ENCODE measurements at regions not wholly inside any gene's neighbourhood (a gene's known extent, or its start where the extent isn't known, plus 50 kb on each side); places are given as distances from the start of the nearest gene placed in this dataset.
"Not testable (repeated sequence)": the region's sequence is repeated elsewhere in the genome, so short reads cannot be mapped to it uniquely, and the experiment has no call there.

DNA sequence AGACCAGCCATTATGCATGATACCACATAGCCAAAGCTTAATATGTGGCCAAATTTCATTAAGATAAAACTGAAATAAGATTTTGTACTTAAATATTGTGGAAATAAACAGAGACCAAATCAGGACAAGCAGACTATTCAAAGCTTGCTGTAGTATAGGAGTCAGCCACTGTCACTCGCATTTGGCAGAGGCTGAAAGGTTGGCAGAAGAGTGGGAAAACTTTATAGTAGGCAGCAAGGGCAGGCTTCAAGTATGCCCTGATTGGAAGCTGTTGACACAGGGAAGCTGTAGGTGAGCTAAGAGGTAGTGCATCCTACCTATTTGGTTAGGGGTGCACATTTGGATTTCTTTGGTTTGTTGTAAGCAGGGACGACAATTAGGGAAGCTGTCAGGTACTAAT lies 202.5 kb upstream of the PDZRN3 start:
- H2AFZ ChIP-seq, result no peak overlapping the region
- CTCF ChIA-PET, result no interaction called here
- no peak overlapping the region for H3K4me3 ChIP-seq
- no peak for DNase-seq
- BruUV-seq (replicated peaks), result no TSS peak
- POLR2A ChIA-PET (ENCODE audit: unreplicated experiment), result no interaction called here
- intact Hi-C loops (cut with micrococcal nuclease; ENCODE audit: unreplicated experiment), result no loop called here
- H3K4me1 ChIP-seq (replicated peaks; ENCODE audit: insufficient read depth), result no peaks in the 10 kb centered on the region
- H3K27me3 ChIP-seq (ENCODE audit: insufficient read depth, low read depth), result no peaks in the 10 kb centered on the region
- H3K36me3 ChIP-seq (ENCODE audit: low read depth), result no peaks in the 10 kb centered on the region
- no peak overlapping the region for H3K4me2 ChIP-seq
- no peaks in the 10 kb centered on the region for H3K79me2 ChIP-seq (ENCODE audit: low read depth)
- TF ChIP-seq, protein P1, sequence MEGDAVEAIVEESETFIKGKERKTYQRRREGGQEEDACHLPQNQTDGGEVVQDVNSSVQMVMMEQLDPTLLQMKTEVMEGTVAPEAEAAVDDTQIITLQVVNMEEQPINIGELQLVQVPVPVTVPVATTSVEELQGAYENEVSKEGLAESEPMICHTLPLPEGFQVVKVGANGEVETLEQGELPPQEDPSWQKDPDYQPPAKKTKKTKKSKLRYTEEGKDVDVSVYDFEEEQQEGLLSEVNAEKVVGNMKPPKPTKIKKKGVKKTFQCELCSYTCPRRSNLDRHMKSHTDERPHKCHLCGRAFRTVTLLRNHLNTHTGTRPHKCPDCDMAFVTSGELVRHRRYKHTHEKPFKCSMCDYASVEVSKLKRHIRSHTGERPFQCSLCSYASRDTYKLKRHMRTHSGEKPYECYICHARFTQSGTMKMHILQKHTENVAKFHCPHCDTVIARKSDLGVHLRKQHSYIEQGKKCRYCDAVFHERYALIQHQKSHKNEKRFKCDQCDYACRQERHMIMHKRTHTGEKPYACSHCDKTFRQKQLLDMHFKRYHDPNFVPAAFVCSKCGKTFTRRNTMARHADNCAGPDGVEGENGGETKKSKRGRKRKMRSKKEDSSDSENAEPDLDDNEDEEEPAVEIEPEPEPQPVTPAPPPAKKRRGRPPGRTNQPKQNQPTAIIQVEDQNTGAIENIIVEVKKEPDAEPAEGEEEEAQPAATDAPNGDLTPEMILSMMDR (conservative IDR thresholded peaks at IDR 0.05), result no peak
- no peak for TF ChIP-seq EZH2 (IDR thresholded peaks at IDR 0.05; ENCODE audit: low read depth)
- no peak overlapping the region for H3K27ac ChIP-seq
- H4K20me1 ChIP-seq (ENCODE audit: insufficient read depth), result no peaks in the 10 kb centered on the region
- no peaks in the 10 kb centered on the region for H3F3A ChIP-seq (ENCODE audit: insufficient read depth, low read depth)
- H3K9me2 ChIP-seq (ENCODE audit: insufficient read depth), result no peaks in the 10 kb centered on the region
- no peaks in the 10 kb centered on the region for H3K9me3 ChIP-seq (ENCODE audit: insufficient read depth, low read depth)

DNA sequence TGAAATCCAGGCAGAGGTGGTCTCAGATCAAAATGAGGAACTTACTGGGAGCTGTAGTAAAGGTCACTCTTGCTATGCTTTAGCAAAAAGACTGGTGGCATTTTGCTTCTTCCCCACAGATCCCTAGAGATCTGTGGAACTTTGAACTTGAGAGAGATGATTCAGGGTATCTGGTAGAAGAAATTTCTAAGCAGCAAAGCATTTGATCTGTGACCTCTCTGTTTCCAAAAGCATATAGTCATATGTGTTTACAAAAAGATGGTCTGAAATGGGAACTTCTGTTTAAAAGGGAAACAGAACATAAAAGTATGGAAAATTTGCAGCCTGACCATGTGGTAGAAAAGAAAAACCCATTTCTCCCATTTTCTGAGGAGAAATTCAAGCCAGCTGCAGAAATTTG lies 196.2 kb upstream of the PDZRN3 start:
- H2AFZ ChIP-seq; DNase-seq; intact Hi-C loops (cut with micrococcal nuclease; ENCODE audit: unreplicated experiment); H3K4me1 ChIP-seq (replicated peaks; ENCODE audit: insufficient read depth); CTCF ChIA-PET; H3K9me3 ChIP-seq (ENCODE audit: insufficient read depth, low read depth); POLR2A ChIA-PET (ENCODE audit: unreplicated experiment); H3F3A ChIP-seq (ENCODE audit: insufficient read depth, low read depth); H3K36me3 ChIP-seq (ENCODE audit: low read depth); H3K27me3 ChIP-seq (ENCODE audit: insufficient read depth, low read depth); H4K20me1 ChIP-seq (ENCODE audit: insufficient read depth); H3K9me2 ChIP-seq (ENCODE audit: insufficient read depth); BruUV-seq (replicated peaks); H3K27ac ChIP-seq; H3K79me2 ChIP-seq (ENCODE audit: low read depth); H3K4me3 ChIP-seq; H3K4me2 ChIP-seq: not testable (repeated sequence)

DNA sequence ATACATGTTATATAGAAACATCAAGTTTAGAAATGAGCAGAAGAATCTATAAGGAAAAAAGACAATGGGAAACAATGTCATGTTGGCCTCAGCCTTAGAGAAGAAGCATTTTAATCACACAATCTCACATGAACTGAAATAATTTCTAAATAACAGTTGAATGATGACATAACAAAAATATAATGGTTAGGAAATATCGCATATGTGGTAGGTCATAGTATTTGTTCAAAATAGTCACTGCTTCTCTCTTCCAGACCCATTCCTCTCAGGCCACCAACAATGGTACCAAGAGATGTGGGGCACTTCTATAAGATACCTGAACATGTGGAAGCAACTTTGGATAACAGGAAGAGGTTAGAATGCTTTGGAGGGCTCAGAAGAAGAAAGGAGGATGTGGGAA lies 195.7 kb upstream of the PDZRN3 start:
- no peak for DNase-seq
- Histone ChIP-seq H3K9me2 (ENCODE audit: insufficient read depth) (no peaks in the 10 kb centered on the region), H3K36me3 (ENCODE audit: low read depth) (no peaks in the 10 kb centered on the region), H4K20me1 (ENCODE audit: insufficient read depth) (no peaks in the 10 kb centered on the region), H3K27me3 (ENCODE audit: insufficient read depth, low read depth) (no peaks in the 10 kb centered on the region), H3K4me2 (no peak overlapping the region), H3K9me3 (ENCODE audit: insufficient read depth, low read depth) (no peaks in the 10 kb centered on the region), H2AFZ (no peak overlapping the region), H3K79me2 (ENCODE audit: low read depth) (no peaks in the 10 kb centered on the region), H3F3A (ENCODE audit: insufficient read depth, low read depth) (no peaks in the 10 kb centered on the region), H3K27ac (no peak overlapping the region), H3K4me3 (no peak overlapping the region), H3K4me1 (replicated peaks; ENCODE audit: insufficient read depth) (no peaks in the 10 kb centered on the region)
- ChIA-PET CTCF (no interaction called here), POLR2A (ENCODE audit: unreplicated experiment) (no interaction called here)
- intact Hi-C loops (cut with micrococcal nuclease; ENCODE audit: unreplicated experiment), result no loop called here
- TF ChIP-seq EZH2 (IDR thresholded peaks at IDR 0.05; ENCODE audit: low read depth), result no peak
- TF ChIP-seq, protein P1 (conservative IDR thresholded peaks at IDR 0.05), result no peak
- BruUV-seq (replicated peaks), result no TSS peak

DNA sequence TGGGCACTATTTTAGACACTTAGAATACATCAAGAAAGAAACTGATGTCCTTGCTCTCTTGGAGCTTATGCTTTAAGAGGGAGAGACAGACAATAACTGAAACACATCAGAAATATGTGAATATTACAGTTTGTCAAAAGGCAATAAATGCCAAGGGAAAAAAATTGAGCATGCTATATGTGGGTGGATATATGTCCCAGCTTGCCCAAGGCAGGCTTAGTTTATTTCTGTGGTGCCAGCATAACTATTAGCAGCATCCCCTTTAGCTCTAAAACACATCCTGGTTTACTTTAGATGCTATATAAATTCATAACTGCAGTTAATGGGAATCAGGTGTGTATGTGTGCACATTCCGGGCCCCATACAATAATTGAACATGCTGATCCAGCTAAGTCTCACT lies 191.2 kb upstream of the PDZRN3 start:
- no peaks in the 10 kb centered on the region for H3K27me3 ChIP-seq (ENCODE audit: insufficient read depth, low read depth)
- H3F3A ChIP-seq (ENCODE audit: insufficient read depth, low read depth), result no peaks in the 10 kb centered on the region
- H3K4me1 ChIP-seq (replicated peaks; ENCODE audit: insufficient read depth), result no peaks in the 10 kb centered on the region
- no peak overlapping the region for H3K4me3 ChIP-seq
- no peaks in the 10 kb centered on the region for H4K20me1 ChIP-seq (ENCODE audit: insufficient read depth)
- no peak for DNase-seq
- CTCF ChIA-PET, result no interaction called here
- H3K79me2 ChIP-seq (ENCODE audit: low read depth), result no peaks in the 10 kb centered on the region
- H3K27ac ChIP-seq, result no peak overlapping the region
- no peaks in the 10 kb centered on the region for H3K36me3 ChIP-seq (ENCODE audit: low read depth)
- H2AFZ ChIP-seq, result no peak overlapping the region
- H3K9me3 ChIP-seq (ENCODE audit: insufficient read depth, low read depth), result no peaks in the 10 kb centered on the region
- no peak for TF ChIP-seq EZH2 (IDR thresholded peaks at IDR 0.05; ENCODE audit: low read depth)
- TF ChIP-seq, protein P1 (conservative IDR thresholded peaks at IDR 0.05), result no peak
- BruUV-seq (replicated peaks), result no TSS peak
- POLR2A ChIA-PET (ENCODE audit: unreplicated experiment), result no interaction called here
- intact Hi-C loops (cut with micrococcal nuclease; ENCODE audit: unreplicated experiment), result no loop called here
- H3K4me2 ChIP-seq, result no peak overlapping the region
- H3K9me2 ChIP-seq (ENCODE audit: insufficient read depth), result no peaks in the 10 kb centered on the region

Measured in PC-9 (cell line).